ENCODE measurements at regions not wholly inside any gene's neighbourhood (a gene's known extent, or its start where the extent isn't known, plus 50 kb on each side); places are given as distances from the start of the nearest gene placed in this dataset.

DNA sequence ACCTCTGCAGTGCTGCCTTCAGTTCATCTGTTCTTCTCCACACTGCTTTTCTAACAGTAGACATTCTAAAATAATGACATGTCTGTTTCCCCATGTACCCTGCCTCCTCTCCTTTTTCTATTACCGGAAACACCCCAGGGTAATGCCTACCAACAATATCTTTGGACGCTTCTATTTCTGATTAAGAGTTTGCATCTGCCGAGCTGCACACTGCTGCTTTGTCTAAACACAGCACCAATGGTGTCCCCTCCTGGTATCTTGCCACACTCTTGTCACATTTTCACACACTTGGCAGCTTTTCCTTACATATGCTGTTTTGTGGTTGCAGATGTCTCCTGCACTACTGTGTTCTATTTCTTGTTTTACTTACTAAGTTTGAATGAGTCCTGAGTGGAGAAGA lies 288.8 kb downstream of the GRIA2 start:
- DNase-seq (ENCODE audit: low read depth) = no peak

GRCh38 chr4:157502656-157503055 lies 282.1 kb downstream of the GRIA2 start:
- DNase-seq (ENCODE audit: low read depth) = no peak

DNA sequence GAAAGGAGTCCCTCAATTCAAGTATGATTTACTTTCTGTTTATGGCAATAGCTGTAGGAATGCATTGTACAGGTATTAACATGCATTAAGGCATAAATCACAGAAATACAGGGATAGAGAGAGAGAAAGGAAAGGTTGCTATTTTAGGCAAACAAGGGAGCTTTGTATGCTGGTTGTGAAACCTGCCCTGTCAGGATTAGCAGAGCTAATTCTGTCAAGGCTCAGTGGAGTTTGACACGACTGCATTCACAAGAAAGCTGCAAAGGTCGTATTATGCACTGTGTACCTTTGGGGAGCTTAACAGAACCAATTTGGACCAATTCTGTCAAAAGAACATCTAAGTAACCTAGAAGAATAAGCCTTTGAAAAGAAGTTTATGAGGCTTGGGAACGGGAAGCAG lies 239.3 kb downstream of the GRIA2 start:
- DNase-seq (ENCODE audit: low read depth) = no peak

GRCh38 chr4:157447195-157447594 lies 226.7 kb downstream of the GRIA2 start:
- no peak for DNase-seq (ENCODE audit: low read depth)

DNA sequence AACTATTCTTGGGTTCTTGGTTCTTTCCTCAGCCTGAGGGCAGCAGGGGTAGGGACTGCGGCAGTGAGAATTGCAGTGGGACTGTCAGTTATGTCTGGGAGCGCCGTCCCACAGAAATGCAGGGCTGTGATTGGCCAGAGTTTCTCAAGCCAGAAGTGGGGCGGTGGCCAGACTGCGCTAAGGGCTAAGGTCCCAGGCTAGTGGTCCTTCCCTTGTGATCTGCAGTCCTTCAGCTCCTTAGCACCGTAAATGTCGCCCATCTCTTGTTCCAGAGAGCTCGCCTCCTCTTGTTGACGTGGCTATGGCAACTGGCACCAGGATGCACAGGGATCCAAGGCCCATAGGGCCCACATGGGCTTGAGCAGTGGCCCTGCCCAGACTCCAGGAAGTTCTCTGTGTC lies 223.5 kb downstream of the GRIA2 start:
- no peak for DNase-seq (ENCODE audit: low read depth)

- no peak for DNase-seq (ENCODE audit: low read depth)
These were observed 223.0 kb downstream of the GRIA2 start for GRCh38 chr4:157443537-157443936.

DNA sequence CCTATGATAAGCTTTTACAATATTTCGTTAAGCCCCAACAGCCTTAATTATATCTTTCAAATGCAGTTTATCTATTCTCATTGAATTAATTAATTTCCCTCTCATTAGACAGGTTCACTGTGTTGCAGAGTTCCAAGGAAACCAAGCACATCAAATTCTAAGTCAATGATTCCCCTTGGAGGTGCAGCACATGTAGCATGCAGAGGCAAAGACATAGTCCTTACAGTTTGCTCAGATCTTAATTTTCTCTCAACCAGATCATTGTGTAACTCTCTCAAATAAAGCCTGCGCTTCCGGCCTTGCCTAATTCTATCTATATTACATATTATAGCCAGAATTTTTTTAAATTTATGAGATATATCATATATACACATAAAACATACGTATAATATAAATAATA lies 205.4 kb downstream of the GRIA2 start:
- DNase-seq (ENCODE audit: low read depth) = no peak

GRCh38 chr4:157423526-157424020 lies 203.0 kb downstream of the GRIA2 start:
- DNase-seq (ENCODE audit: low read depth) = no peak

- DNase-seq (ENCODE audit: low read depth) = no peak
These were observed 200.8 kb downstream of the GRIA2 start for GRCh38 chr4:157421365-157421764.

All from stimulated activated CD8-positive, alpha-beta memory T cell treated with anti-CD3 and anti-CD28 coated beads, Interleukin-4, amount 100 ng/mL, for 24 hours (primary cell).